ENCODE measurements at regions not wholly inside any gene's neighbourhood (a gene's known extent, or its start where the extent isn't known, plus 50 kb on each side); places are given as distances from the start of the nearest gene placed in this dataset.

- no peak for TF ChIP-seq POLR2A (IDR thresholded peaks at IDR 0.05)
- no peak for TF ChIP-seq CTCF (IDR thresholded peaks at IDR 0.05)
Observed at GRCh38 chr10:128242641-128243040, 116.4 kb upstream of the MKI67 start.

Measured in lower leg skin (tissue), 3 donors.